WTC11 (cell line): ENCODE measurements at regions not wholly inside any gene's neighbourhood (a gene's known extent, or its start where the extent isn't known, plus 50 kb on each side); places are given as distances from the start of the nearest gene placed in this dataset.

ENCODE experiments used
- ATAC-seq: fragments of 200-7000 bp; cut with Tn5 transposase; 2 replicates; pipeline ENCODE4 v1.10.0; 2021; ENCODE audit warnings: mild to moderate bottlenecking, moderate library complexity
- CTCF ChIA-PET: fragments of 300-600 bp; sonication (Branson Sonifier 250); formaldehyde crosslinking; loops from one replicate; lab custom pipeline; 2021; ENCODE audit warnings: antibody characterized with exemption; lab: Charles Lee
- POLR2A ChIA-PET: fragments of 350-600 bp; sonication (Branson Sonifier 250); formaldehyde crosslinking; loops from one replicate; lab custom pipeline; 2021; ENCODE audit warnings: antibody characterized with exemption; lab: Charles Lee
- DNase-seq: peaks from one replicate; pipeline ENCODE4 v3.0.0; 2021; ENCODE audit warnings: low spot score
- H3K27ac Mint-ChIP-seq: 2 replicates; pipeline ENCODE4 v1.8.0; 2021; ENCODE audit warnings: mixed read lengths
- H3K27me3 Mint-ChIP-seq: 2 replicates; pipeline ENCODE4 v1.8.0; 2021; ENCODE audit warnings: low read depth, mild to moderate bottlenecking, moderate library complexity, mixed read lengths
- H3K36me3 Mint-ChIP-seq: 2 replicates; pipeline ENCODE4 v1.8.0; 2021; ENCODE audit warnings: mixed read lengths
- H3K4me1 Mint-ChIP-seq: 2 replicates; pipeline ENCODE4 v1.8.0; 2022; ENCODE audit warnings: mixed read lengths
- H3K4me3 Mint-ChIP-seq: 2 replicates; pipeline ENCODE4 v1.8.0; 2021; ENCODE audit warnings: mild to moderate bottlenecking, moderate library complexity, mixed read lengths
- H3K9me3 Mint-ChIP-seq: 2 replicates; pipeline ENCODE4 v1.8.0; 2021; ENCODE audit warnings: mixed read lengths
- ATF1 ChIP-seq: sonication (generic); formaldehyde crosslinking; IDR thresholded peaks from 2 replicates; pipeline ENCODE4 v1.8.1; 2023; ENCODE audit warnings: mild to moderate bottlenecking, moderate library complexity, missing genetic modification reagents
- NR2C2 ChIP-seq: sonication (generic); formaldehyde crosslinking; IDR thresholded peaks from 2 replicates; pipeline ENCODE4 v1.8.0; 2022; ENCODE audit warnings: mild to moderate bottlenecking, missing genetic modification reagents
- RELA ChIP-seq: sonication (generic); formaldehyde crosslinking; IDR thresholded peaks from 2 replicates; pipeline ENCODE4 v1.8.1; 2022; ENCODE audit warnings: missing genetic modification reagents, mild to moderate bottlenecking, borderline replicate concordance
- TCF7 ChIP-seq: sonication (generic); formaldehyde crosslinking; IDR thresholded peaks from 2 replicates; pipeline ENCODE4 v1.8.0; 2022; ENCODE audit warnings: mild to moderate bottlenecking, low read depth, missing genetic modification reagents, moderate library complexity
- TEAD1 ChIP-seq: sonication (generic); formaldehyde crosslinking; IDR thresholded peaks from 2 replicates; pipeline ENCODE4 v1.8.0; 2022; ENCODE audit warnings: mild to moderate bottlenecking, missing genetic modification reagents
- ZNF263 ChIP-seq: sonication (generic); formaldehyde crosslinking; IDR thresholded peaks from 2 replicates; pipeline ENCODE4 v1.8.1; 2022; ENCODE audit warnings: low read depth, mild to moderate bottlenecking, moderate library complexity, missing genetic modification reagents
- ZNF396 ChIP-seq: fragments of 250-450 bp; sonication (Bioruptor Pico); IDR thresholded peaks from 2 replicates; pipeline ENCODE4 v1.8.0; 2021; ENCODE audit warnings: mild to moderate bottlenecking, moderate library complexity, borderline replicate concordance
- ZNF423 ChIP-seq: fragments of 250-450 bp; sonication (Bioruptor Pico); IDR thresholded peaks from 2 replicates; pipeline ENCODE4 v2.1.2; 2022; ENCODE audit warnings: mild to moderate bottlenecking, moderate library complexity
- ZNF671 ChIP-seq: fragments of 250-450 bp; sonication (Bioruptor Pico); IDR thresholded peaks from 2 replicates; pipeline ENCODE4 v1.8.0; 2021; ENCODE audit warnings: mild to moderate bottlenecking
- TF ChIP-seq, protein P1 (sequence below): sonication (generic); formaldehyde crosslinking; IDR thresholded peaks from 2 replicates; pipeline ENCODE4 v1.8.0; 2023; ENCODE audit warnings: missing genetic modification reagents, mild to moderate bottlenecking, borderline replicate concordance
- TF ChIP-seq, protein P2 (sequence below): sonication (generic); formaldehyde crosslinking; IDR thresholded peaks from 2 replicates; pipeline ENCODE4 v1.8.1; 2022; ENCODE audit warnings: low read depth, mild to moderate bottlenecking, moderate library complexity, missing genetic modification reagents, borderline replicate concordance
- TF ChIP-seq, protein P3 (sequence below): sonication (generic); formaldehyde crosslinking; IDR thresholded peaks from 2 replicates; pipeline ENCODE4 v1.8.1; 2023; ENCODE audit warnings: mild to moderate bottlenecking, missing genetic modification reagents
- TF ChIP-seq, protein P4 (sequence below): fragments of 250-450 bp; sonication (Bioruptor Pico); IDR thresholded peaks from 2 replicates; pipeline ENCODE4 v1.9.0; 2021; ENCODE audit warnings: moderate library complexity, mild to moderate bottlenecking, inconsistent platforms, borderline replicate concordance
- TF ChIP-seq, protein P5 (sequence below): sonication (generic); formaldehyde crosslinking; IDR thresholded peaks from 2 replicates; pipeline ENCODE4 v1.8.0; 2022; ENCODE audit warnings: missing genetic modification reagents
- TF ChIP-seq, protein P6 (sequence below): fragments of 250-450 bp; sonication (Bioruptor Pico); IDR thresholded peaks from 2 replicates; pipeline ENCODE4 v2.1.2; 2022; ENCODE audit warnings: mild to moderate bottlenecking, moderate library complexity

DNA sequence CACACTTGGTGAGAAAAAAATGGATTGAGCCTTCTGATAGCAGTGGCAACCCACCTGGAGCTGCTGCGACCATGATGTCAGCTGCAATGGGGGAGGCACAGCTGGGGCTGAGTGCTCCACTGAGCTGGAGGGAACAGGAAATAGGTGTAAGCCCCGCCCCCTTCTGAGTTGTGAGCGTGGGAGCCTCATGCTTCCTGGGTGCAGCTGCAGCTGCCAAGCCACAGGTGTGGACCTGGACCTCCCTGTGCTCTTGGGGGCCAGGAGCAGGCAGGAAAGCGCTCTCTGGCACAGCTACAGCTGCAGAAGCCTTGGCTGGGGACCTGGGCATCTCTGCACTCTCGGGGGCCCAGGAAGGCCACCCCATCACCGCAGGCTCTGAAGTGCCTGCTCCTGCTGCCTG lies 970.6 kb downstream of the DCDC2C start (continued):
- TF ChIP-seq, protein P1, sequence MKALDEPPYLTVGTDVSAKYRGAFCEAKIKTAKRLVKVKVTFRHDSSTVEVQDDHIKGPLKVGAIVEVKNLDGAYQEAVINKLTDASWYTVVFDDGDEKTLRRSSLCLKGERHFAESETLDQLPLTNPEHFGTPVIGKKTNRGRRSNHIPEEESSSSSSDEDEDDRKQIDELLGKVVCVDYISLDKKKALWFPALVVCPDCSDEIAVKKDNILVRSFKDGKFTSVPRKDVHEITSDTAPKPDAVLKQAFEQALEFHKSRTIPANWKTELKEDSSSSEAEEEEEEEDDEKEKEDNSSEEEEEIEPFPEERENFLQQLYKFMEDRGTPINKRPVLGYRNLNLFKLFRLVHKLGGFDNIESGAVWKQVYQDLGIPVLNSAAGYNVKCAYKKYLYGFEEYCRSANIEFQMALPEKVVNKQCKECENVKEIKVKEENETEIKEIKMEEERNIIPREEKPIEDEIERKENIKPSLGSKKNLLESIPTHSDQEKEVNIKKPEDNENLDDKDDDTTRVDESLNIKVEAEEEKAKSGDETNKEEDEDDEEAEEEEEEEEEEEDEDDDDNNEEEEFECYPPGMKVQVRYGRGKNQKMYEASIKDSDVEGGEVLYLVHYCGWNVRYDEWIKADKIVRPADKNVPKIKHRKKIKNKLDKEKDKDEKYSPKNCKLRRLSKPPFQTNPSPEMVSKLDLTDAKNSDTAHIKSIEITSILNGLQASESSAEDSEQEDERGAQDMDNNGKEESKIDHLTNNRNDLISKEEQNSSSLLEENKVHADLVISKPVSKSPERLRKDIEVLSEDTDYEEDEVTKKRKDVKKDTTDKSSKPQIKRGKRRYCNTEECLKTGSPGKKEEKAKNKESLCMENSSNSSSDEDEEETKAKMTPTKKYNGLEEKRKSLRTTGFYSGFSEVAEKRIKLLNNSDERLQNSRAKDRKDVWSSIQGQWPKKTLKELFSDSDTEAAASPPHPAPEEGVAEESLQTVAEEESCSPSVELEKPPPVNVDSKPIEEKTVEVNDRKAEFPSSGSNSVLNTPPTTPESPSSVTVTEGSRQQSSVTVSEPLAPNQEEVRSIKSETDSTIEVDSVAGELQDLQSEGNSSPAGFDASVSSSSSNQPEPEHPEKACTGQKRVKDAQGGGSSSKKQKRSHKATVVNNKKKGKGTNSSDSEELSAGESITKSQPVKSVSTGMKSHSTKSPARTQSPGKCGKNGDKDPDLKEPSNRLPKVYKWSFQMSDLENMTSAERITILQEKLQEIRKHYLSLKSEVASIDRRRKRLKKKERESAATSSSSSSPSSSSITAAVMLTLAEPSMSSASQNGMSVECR, result no peak
- TF ChIP-seq, protein P2, sequence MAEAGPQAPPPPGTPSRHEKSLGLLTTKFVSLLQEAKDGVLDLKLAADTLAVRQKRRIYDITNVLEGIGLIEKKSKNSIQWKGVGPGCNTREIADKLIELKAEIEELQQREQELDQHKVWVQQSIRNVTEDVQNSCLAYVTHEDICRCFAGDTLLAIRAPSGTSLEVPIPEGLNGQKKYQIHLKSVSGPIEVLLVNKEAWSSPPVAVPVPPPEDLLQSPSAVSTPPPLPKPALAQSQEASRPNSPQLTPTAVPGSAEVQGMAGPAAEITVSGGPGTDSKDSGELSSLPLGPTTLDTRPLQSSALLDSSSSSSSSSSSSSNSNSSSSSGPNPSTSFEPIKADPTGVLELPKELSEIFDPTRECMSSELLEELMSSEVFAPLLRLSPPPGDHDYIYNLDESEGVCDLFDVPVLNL (CRISPR knock-in tag), result no peak
- no peak for TF ChIP-seq NR2C2 (CRISPR knock-in tag)
- TF ChIP-seq TCF7 (CRISPR knock-in tag), result no peak
- no peak for TF ChIP-seq ZNF396

DNA sequence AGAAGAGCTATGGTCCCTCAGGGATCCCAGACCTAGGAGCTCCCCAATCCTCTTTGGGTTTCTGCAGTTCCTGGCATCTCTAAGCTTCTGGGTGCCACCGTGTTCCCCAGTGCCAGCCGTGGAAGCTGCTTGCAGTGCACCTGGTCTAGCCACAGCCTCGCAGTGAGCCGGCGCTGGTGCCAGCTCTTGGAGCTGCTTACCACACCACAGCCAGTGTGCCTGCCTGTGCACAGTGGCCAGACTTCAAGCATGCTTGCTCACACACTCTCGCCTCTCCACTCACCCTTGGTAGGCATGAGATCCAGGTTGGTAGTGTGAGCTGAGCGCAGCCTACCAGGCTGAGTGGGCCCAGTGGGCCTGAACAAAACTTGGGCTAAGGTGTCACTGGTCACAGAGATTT lies 971.9 kb downstream of the DCDC2C start:
- no peak overlapping the region for H3K27ac Mint-ChIP-seq
- POLR2A ChIA-PET, result no interaction called here
- CTCF ChIA-PET, result no interaction called here
- TF ChIP-seq, protein P3, sequence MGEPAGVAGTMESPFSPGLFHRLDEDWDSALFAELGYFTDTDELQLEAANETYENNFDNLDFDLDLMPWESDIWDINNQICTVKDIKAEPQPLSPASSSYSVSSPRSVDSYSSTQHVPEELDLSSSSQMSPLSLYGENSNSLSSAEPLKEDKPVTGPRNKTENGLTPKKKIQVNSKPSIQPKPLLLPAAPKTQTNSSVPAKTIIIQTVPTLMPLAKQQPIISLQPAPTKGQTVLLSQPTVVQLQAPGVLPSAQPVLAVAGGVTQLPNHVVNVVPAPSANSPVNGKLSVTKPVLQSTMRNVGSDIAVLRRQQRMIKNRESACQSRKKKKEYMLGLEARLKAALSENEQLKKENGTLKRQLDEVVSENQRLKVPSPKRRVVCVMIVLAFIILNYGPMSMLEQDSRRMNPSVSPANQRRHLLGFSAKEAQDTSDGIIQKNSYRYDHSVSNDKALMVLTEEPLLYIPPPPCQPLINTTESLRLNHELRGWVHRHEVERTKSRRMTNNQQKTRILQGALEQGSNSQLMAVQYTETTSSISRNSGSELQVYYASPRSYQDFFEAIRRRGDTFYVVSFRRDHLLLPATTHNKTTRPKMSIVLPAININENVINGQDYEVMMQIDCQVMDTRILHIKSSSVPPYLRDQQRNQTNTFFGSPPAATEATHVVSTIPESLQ (CRISPR knock-in tag), result no peak
- TF ChIP-seq, protein P4, sequence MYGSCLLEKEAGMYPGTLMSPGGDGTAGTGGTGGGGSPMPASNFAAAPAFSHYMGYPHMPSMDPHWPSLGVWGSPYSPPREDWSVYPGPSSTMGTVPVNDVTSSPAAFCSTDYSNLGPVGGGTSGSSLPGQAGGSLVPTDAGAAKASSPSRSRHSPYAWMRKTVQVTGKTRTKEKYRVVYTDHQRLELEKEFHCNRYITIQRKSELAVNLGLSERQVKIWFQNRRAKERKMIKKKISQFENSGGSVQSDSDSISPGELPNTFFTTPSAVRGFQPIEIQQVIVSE, result no peak
- no peak for TF ChIP-seq ZNF423
- TF ChIP-seq ZNF263 (CRISPR knock-in tag), result no peak
- TF ChIP-seq ATF1 (CRISPR knock-in tag), result no peak
- TF ChIP-seq, protein P5, sequence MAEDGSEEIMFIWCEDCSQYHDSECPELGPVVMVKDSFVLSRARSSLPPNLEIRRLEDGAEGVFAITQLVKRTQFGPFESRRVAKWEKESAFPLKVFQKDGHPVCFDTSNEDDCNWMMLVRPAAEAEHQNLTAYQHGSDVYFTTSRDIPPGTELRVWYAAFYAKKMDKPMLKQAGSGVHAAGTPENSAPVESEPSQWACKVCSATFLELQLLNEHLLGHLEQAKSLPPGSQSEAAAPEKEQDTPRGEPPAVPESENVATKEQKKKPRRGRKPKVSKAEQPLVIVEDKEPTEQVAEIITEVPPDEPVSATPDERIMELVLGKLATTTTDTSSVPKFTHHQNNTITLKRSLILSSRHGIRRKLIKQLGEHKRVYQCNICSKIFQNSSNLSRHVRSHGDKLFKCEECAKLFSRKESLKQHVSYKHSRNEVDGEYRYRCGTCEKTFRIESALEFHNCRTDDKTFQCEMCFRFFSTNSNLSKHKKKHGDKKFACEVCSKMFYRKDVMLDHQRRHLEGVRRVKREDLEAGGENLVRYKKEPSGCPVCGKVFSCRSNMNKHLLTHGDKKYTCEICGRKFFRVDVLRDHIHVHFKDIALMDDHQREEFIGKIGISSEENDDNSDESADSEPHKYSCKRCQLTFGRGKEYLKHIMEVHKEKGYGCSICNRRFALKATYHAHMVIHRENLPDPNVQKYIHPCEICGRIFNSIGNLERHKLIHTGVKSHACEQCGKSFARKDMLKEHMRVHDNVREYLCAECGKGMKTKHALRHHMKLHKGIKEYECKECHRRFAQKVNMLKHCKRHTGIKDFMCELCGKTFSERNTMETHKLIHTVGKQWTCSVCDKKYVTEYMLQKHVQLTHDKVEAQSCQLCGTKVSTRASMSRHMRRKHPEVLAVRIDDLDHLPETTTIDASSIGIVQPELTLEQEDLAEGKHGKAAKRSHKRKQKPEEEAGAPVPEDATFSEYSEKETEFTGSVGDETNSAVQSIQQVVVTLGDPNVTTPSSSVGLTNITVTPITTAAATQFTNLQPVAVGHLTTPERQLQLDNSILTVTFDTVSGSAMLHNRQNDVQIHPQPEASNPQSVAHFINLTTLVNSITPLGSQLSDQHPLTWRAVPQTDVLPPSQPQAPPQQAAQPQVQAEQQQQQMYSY (CRISPR knock-in tag), result no peak
- ATAC-seq (no peak), DNase-seq (no peak)
- H3K4me3 Mint-ChIP-seq, result no peak overlapping the region
- no peaks in the 10 kb centered on the region; the same call in none of the 2 replicates for H3K27me3 Mint-ChIP-seq
- H3K4me1 Mint-ChIP-seq, result no peaks in the 10 kb centered on the region
- H3K9me3 Mint-ChIP-seq, result peaks cover 71% of the 10 kb centered on the region
- peaks cover 71% of the 10 kb centered on the region for H3K36me3 Mint-ChIP-seq

DNA sequence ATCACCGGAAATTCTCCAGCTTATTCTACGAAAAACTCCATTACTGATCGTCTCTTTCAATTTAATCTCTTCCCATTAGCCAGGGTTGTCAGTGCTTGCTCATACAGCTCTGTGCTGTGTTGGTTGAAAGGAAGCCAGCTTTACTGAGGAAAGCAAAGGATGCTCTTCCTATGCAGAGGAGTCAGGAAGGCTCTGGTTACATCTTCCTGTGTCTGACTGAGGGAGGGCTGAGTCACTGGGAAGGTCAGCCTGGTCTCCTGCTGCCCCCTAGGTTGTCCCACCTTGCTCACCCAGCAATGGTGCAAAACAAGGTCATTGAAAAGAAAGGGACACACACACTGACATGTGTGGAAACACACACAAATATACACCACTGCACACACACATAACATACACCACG lies 975.6 kb downstream of the DCDC2C start:
- TF ChIP-seq, protein P6, sequence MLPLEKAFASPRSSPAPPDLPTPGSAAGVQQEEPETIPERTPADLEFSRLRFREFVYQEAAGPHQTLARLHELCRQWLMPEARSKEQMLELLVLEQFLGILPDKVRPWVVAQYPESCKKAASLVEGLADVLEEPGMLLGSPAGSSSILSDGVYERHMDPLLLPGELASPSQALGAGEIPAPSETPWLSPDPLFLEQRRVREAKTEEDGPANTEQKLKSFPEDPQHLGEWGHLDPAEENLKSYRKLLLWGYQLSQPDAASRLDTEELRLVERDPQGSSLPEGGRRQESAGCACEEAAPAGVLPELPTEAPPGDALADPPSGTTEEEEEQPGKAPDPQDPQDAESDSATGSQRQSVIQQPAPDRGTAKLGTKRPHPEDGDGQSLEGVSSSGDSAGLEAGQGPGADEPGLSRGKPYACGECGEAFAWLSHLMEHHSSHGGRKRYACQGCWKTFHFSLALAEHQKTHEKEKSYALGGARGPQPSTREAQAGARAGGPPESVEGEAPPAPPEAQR, result no peak
- TF ChIP-seq ZNF671 (CRISPR knock-in tag) (no peak), RELA (CRISPR knock-in tag) (no peak), TEAD1 (no peak)
- no peaks in the 10 kb centered on the region for H3K4me1 Mint-ChIP-seq
- peaks cover 70% of the 10 kb centered on the region for H3K9me3 Mint-ChIP-seq
- peaks cover 4% of the 10 kb centered on the region; the same call in 1 of the 2 replicates for H3K27me3 Mint-ChIP-seq
- DNase-seq (no peak), ATAC-seq (no peak)
- CTCF ChIA-PET, result no interaction called here
- POLR2A ChIA-PET, result no interaction called here
- peaks cover 70% of the 10 kb centered on the region for H3K36me3 Mint-ChIP-seq
- H3K27ac Mint-ChIP-seq, result no peak overlapping the region
- H3K4me3 Mint-ChIP-seq, result no peak overlapping the region
